ENCODE measurements at regions not wholly inside any gene's neighbourhood (a gene's known extent, or its start where the extent isn't known, plus 50 kb on each side); places are given as distances from the start of the nearest gene placed in this dataset.

GRCh38 chr11:82246926-82247325, 486.7 kb downstream of the FAM181B start:
- Histone ChIP-seq H3K27ac (no peak overlapping the region), H3K4me1 (no peaks in the 10 kb centered on the region), H3K27me3 (no peaks in the 10 kb centered on the region), H3K36me3 (no peaks in the 10 kb centered on the region), H3K9me3 (peaks cover 0 to 5% (median 0%) of the 10 kb centered on the region in 12 donors), H3K4me3 (no peak overlapping the region)
- no peak for ATAC-seq
- TF ChIP-seq CTCF (IDR thresholded peaks at IDR 0.05) (no peak), POLR2A (IDR thresholded peaks at IDR 0.05) (no peak)
- intact Hi-C loops (cut with DNase I) = loop anchor here in 1 of 10 donors (10.0 kb wide), 1 partner anchor 58 kb away; no protein-coding TSS in a partner anchor
- peak in 1 of 5 donors; percentile 18 for DNase-seq

- H3K36me3 ChIP-seq = no peaks in the 10 kb centered on the region
- TF ChIP-seq CTCF (IDR thresholded peaks at IDR 0.05) = no peak
- no peak for TF ChIP-seq POLR2A (IDR thresholded peaks at IDR 0.05)
- no peak overlapping the region for H3K27ac ChIP-seq
- H3K27me3 ChIP-seq = no peaks in the 10 kb centered on the region
- H3K4me3 ChIP-seq = no peak overlapping the region
- 89 to 96% (median 92%) methylated on average over 4 to 5 of the region's 5 CpGs for WGBS, 4 donors
- peaks cover 0 to 16% (median 0%) of the 10 kb centered on the region in 12 donors for H3K9me3 ChIP-seq
- H3K4me1 ChIP-seq = no peaks in the 10 kb centered on the region
- no peak for DNase-seq
- no peak for ATAC-seq
- intact Hi-C loops (cut with DNase I) = no loop called here
These were observed 494.2 kb downstream of the FAM181B start for GRCh38 chr11:82239498-82239897.

GRCh38 chr11:82234256-82234655, 499.4 kb downstream of the FAM181B start:
- TF ChIP-seq CTCF (IDR thresholded peaks at IDR 0.05) (no peak), POLR2A (IDR thresholded peaks at IDR 0.05) (no peak)
- no peaks in the 10 kb centered on the region for H3K4me1 ChIP-seq
- no peak for DNase-seq
- H3K27ac ChIP-seq = no peak overlapping the region
- intact Hi-C loops (cut with DNase I) = no loop called here
- H3K27me3 ChIP-seq = no peaks in the 10 kb centered on the region
- WGBS, 4 donors = 22 to 32% (median 25%) methylated on average over 1 of the region's 1 CpG
- peaks cover 0 to 10% (median 0%) of the 10 kb centered on the region in 12 donors for H3K9me3 ChIP-seq
- ATAC-seq = no peak
- H3K4me3 ChIP-seq = no peak overlapping the region
- H3K36me3 ChIP-seq = no peaks in the 10 kb centered on the region

- intact Hi-C loops (cut with DNase I) = no loop called here
- no peak for DNase-seq
- Histone ChIP-seq H3K27ac (no peak overlapping the region), H3K27me3 (no peaks in the 10 kb centered on the region), H3K4me3 (no peak overlapping the region), H3K36me3 (no peaks in the 10 kb centered on the region), H3K9me3 (peaks cover 0 to 7% (median 0%) of the 10 kb centered on the region in 12 donors), H3K4me1 (no peaks in the 10 kb centered on the region)
- 76 to 90% (median 80%) methylated on average over 1 of the region's 1 CpG for WGBS, 4 donors
- no peak for TF ChIP-seq POLR2A (IDR thresholded peaks at IDR 0.05)
- no peak for TF ChIP-seq CTCF (IDR thresholded peaks at IDR 0.05)
- ATAC-seq = no peak
These were observed 500.5 kb downstream of the FAM181B start for GRCh38 chr11:82233201-82233600.

Measured in heart left ventricle (tissue), 16 donors.